Right ventricle myocardium inferior (tissue), 1 donor: ENCODE measurements at regions not wholly inside any gene's neighbourhood (a gene's known extent, or its start where the extent isn't known, plus 50 kb on each side); places are given as distances from the start of the nearest gene placed in this dataset.

Source experiments
- ATAC-seq: fragments of 200-7000 bp; cut with Tn5 transposase; one replicate; pipeline ENCODE4 v1.9.1; 2020; ENCODE audit warnings: mild to moderate bottlenecking, moderate library complexity
- DNase-seq: peaks from one replicate; pipeline ENCODE4 v3.0.0; 2021; ENCODE audit errors: missing footprints
- intact Hi-C: fragments of 100-400 bp; cut with DNase I; formaldehyde crosslinking; loops from one replicate; pipeline ENCODE4 v1.11.0; 2022
- donor health status: DM: no; HTN: yes; CAD: no; lungs with severe emphysema.

DNA sequence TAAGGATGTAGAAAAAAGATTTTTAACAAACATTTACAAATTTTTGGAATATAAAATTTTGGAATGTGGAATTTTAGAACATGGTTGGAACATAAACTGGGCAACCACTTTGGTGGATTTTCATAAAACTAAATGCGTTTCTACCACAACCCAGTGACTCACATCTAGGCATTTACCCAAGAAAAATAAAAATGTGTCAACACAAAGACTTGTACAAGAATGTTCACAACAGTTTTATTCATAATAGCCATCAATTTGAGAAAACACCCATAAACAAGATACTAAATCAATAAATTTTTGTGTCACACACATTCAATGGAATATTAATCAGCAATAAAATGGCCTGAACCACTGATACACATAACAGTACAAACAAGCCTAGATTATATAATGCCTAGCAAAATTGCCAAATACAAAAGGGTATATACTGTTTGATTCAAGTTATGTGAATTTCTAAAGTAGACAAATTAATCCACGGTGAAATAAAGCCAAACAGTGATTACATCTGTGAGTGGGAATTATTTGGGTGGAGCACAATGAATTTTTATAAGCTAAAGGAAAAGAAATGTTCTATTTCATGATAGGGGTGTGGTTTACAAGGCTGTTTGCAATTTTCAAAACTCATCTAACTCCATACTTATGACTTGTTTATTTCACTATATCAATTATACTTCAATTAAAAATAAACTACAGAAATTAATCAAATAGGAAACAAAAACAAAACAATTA is 415.2 kb upstream of the OR4E1 start:
- no peak for DNase-seq

DNA sequence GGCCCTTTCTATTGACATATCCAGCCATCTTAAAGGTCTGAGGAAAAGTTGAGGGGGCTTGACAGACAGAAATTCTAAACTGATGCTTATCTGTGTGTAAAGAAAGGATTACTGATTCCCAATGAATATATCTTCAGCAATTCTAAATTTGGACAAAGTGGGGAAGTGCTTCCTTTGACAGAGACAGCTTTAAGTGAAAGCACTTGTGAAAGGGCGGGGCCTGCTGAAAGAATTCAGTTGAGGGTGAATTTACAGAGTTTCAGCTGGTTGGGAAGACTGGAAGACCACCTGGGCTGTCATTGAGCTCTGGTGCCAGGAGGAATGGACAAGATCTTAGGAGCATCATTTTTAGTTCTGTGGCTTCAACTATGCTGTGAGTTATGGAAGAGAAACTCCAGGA is 412.5 kb upstream of the OR4E1 start:
- DNase-seq (no peak), ATAC-seq (no peak)
- intact Hi-C loops, result no loop called here

More for the DNA sequence above, 415.2 kb upstream of the OR4E1 start:
- peak; percentile 79 for ATAC-seq
- intact Hi-C loops, result no loop called here

DNA sequence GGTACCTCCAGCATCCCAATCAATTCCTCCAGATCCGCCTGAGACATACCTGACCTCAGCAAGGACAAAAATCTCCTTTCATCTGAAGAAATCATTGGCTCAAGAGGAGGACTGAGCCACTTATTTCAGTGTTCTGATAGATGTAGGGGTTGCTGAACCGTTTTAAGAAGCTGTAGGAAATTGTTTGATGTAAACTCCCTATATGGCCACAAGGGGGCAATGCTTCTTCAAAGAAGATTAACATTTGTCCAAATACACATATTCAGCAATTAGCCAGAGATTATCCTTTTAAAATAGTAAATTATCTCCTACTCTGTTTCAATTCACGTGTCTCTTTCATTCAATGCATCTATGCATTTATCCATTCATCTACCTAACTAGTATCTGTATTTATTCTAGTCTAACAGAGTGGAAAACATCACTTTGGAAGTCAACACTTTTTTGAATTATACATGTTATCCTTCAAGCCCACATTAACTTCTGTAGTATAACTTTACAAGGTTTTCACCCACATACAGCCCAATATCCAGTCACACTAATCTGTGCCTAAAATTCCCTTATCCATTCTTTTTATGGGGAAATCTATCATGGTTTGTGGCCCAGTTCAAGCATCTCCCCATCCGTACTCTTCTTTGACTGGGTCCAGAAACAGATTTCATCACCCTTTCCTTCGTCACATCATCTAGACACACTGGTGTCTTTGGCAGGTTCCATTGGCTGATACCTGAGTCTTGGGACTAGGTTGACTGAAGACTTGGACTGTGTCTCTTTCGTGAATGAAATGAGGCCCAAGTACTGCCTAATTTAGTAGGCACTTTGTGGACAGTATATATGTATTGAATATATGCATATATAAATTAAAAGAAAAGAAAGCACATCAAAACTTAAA is 411.0 kb upstream of the OR4E1 start:
- ATAC-seq, result peak; percentile 55
- intact Hi-C loops, result loop anchor here (1.0 to 2.0 kb wide), 2 partner anchors 16 to 19 kb away; no protein-coding TSS in a partner anchor
- DNase-seq, result no peak

DNA sequence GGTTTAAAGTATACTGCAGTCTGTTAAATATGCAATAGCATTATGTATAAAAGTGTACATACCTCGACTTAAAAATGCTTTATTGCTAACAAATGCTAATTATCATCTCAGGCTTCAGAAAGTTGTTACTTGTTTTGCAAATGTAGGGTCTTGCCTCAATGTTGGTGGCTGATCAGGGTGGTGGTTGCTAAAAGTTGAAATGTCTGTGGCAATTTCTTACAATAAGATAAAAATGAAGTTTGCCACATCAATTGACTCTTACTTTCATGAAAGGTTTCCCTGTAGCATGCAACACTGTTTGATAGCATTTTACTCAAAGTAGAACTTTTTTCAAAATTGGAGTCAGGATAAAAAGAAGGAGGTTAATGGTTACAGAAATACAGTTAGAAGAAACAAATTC is 407.7 kb upstream of the OR4E1 start:
- no peak for DNase-seq
- ATAC-seq, result no peak
- intact Hi-C loops, result no loop called here

DNA sequence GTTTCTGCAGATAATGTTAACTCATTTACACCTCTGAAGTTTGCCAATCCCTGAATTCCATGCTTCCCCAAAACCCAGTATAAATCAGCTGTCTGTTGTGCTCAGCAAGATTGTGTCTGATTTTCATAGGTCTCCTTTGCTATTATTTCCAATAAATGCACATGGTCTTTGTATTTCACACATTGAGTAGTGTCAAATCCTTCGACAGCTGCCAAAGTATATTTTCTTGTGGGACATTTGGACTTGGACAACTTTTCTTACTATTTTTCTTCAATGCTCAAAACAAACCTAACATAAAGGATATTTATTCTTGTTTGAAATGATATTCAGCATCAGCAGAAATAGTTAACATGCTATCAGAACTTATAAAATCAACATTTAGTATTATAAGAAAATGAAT is 406.1 kb upstream of the OR4E1 start:
- intact Hi-C loops, result no loop called here
- no peak for DNase-seq
- ATAC-seq, result no peak

DNA sequence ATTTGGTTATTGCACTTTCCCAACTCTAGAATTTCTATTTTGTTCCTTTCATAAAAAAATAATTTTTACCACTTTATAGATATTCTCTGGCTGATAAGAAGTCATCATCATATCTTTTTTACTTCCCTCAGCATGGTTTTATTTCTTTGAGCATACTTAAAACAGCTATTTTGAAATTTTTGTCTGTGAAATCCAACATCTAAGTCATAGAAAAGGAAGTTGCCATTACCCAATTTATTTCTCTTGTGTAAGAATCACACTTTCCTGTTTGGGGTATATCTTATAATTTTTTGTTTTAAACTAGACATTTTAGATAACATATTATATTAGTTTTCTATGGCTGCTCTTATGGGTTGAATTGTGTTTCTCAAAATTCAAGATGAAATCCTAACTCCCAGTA is 400.2 kb upstream of the OR4E1 start:
- intact Hi-C loops, result no loop called here
- DNase-seq (no peak), ATAC-seq (no peak)

DNA sequence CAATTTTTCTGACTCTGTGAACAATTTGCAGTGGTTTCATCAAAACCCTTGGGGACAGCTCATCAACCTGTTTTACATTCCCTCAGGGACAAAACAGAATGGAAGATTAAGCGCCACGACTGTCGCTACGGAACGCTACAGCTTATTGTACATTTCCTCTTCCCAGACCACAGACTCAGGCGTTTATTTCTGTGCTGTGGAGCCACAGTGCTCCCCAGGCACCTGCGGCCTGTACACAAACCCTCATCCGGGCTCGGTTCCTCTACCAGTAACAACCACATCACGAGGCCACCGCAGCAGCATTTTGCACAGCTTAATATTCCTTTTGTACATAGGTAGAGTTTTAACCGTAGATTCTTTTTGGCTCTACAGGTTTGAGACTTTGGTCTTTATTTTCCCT is 397.4 kb upstream of the OR4E1 start:
- DNase-seq, result no peak
- ATAC-seq, result no peak

DNA sequence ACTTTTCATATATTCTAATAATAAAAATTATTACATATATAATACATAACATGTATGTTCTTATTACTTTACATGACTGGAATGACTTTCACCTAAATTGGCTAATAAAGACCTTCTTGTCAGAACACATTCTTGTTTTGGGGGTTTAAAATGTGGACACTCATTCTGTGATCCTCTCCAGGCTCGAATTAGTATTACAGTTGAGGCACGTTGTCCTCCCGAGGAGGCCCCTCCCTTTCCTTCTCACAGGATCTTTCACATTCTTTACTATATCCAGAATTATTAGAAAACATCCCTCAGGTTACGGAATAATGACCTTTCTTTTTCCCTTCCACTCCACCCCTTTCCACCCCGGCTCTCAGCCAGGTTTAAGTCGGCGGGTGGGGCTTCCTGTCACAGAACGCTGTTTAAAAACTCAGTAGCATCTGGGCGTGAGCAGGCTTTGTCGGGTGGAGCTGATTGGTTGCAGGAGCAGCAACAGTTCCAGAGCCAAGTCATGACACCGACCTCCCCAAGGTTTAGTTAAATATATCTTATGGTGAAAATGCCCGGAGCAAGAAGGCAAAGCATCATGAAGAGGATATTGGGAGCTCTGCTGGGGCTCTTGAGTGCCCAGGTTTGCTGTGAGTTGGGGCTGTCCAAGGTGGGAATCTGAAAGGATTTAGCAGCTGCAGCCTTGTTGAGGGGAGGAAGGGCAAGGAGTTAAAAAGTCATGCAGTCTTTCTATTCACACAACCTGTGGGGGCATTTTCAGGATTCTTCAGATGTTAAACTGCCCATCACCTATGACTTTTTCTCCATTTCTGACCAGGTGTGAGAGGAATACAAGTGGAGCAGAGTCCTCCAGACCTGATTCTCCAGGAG is 396.7 kb upstream of the OR4E1 start:
- DNase-seq (peak; percentile 76), ATAC-seq (no peak)
- intact Hi-C loops, result no loop called here

More for the DNA sequence above, 397.4 kb upstream of the OR4E1 start:
- intact Hi-C loops, result no loop called here

DNA sequence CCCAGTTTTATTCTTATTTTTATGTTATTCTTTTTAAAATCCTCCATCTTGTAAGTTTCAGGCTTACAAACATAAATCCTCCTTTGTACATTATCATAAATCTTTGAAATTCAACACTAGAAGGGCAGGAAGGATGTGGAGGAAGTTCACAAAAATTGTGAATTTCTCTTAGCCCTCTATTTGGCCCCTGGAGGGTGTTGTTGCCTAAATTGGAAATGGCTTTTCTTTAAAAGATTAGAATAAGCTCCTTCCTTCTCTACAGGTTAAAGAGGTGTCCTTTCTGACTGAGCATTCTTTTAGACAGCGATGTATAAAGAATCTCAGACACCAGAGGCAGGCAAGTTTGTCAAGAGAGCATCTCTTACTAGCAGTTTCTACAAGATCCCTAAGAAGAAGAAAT is 391.7 kb upstream of the OR4E1 start:
- intact Hi-C loops, result loop anchor here (1.0 kb wide), 1 partner anchor 19 kb away; no protein-coding TSS in a partner anchor
- DNase-seq (no peak), ATAC-seq (no peak)

DNA sequence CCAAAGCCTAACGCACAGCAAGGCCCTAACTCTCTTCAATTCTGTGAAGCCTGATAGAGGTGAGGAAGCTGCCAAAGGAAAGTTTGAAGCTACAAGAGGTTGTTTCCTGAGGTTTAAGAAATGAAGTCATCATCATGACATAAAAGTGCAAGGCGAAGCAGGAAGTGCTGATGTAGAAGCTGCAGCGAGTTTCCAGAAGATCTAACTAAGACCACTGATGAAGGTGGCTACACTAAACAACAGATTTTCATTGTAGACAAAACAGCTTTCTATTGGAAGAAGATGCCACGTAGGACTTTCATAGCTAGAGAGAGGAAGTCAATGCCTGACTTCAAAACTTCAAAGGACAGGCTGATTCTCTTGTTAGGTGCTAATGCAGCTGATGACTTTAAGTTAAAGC is 385.6 kb upstream of the OR4E1 start:
- DNase-seq, result no peak
- intact Hi-C loops, result no loop called here
- ATAC-seq, result no peak

DNA sequence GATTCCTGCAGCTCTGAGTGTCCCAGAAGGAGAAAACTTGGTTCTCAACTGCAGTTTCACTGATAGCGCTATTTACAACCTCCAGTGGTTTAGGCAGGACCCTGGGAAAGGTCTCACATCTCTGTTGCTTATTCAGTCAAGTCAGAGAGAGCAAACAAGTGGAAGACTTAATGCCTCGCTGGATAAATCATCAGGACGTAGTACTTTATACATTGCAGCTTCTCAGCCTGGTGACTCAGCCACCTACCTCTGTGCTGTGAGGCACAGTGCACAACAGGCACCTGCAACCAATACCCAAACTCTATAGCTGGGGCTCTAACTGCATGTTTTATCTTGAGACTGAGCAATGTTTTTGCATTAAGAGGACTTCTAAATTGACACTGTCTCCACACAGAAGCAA is 379.2 kb upstream of the OR4E1 start:
- DNase-seq, result no peak
- intact Hi-C loops, result no loop called here
- no peak for ATAC-seq

DNA sequence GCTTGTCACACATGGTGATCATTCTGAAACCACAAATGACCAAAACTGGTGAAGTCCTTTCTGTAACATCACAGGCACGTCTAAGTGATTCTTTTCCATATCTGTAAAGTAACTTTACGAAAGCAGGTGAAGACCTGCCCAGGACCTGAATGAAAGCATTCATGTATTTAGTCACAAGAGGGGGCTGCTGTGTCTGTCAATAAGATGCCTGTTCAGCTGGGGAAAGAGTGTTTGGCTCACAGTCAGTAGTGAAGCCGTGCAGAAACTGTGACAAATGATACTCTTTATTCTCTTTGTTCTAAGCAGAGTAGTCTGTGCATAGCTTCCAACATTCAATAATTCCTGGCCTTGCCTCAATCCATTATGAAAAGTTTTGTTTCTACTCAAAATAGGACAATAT is 373.5 kb upstream of the OR4E1 start:
- ATAC-seq (no peak), DNase-seq (no peak)
- intact Hi-C loops, result no loop called here

DNA sequence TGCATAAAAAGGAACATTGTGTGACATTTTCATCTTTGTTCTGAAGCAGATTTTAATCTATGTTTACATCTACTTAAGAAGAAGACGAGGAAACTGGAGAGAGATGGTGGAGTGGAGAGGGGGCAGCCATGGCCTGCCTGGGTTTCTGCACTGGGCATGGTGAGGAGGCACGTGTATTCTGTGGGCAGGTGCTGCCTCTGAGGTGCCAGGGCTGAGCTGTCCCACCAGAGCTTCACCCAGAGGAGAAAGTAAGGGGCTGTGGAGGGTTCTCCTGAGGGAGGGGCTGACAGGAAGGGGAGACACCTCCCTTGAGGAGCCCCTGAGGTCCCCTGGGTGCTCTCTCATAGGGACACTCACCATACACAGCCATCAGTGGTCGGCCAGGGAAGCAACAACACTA is 372.4 kb upstream of the OR4E1 start:
- intact Hi-C loops, result no loop called here
- DNase-seq, result no peak
- no peak for ATAC-seq

DNA sequence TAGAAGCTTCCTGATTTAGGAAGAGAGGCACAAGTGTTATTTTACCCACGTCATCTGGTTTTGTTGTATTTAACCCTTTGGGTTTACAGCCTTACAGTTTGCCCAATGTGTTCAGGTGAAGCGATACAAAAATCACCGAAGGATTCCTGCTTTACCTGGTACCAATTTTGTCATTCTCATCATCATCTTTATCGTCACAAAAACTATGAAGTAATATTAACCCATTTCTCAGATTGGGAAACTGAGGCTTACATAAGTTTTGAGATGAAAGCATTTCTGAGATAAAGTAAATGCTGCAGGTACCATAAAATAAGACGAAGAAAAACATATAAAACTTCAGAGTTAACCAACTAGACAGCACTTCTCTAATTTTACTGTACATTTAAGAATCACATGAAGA is 370.6 kb upstream of the OR4E1 start:
- DNase-seq (no peak), ATAC-seq (no peak)
- intact Hi-C loops, result no loop called here

DNA sequence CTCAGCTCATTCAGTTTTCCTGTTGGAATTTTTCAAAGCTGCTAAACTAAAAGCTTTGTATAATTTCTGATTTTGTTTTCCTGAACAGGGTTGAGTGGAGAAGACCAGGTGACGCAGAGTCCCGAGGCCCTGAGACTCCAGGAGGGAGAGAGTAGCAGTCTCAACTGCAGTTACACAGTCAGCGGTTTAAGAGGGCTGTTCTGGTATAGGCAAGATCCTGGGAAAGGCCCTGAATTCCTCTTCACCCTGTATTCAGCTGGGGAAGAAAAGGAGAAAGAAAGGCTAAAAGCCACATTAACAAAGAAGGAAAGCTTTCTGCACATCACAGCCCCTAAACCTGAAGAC is 367.1 kb upstream of the OR4E1 start:
- DNase-seq (no peak), ATAC-seq (no peak)
- intact Hi-C loops, result no loop called here

DNA sequence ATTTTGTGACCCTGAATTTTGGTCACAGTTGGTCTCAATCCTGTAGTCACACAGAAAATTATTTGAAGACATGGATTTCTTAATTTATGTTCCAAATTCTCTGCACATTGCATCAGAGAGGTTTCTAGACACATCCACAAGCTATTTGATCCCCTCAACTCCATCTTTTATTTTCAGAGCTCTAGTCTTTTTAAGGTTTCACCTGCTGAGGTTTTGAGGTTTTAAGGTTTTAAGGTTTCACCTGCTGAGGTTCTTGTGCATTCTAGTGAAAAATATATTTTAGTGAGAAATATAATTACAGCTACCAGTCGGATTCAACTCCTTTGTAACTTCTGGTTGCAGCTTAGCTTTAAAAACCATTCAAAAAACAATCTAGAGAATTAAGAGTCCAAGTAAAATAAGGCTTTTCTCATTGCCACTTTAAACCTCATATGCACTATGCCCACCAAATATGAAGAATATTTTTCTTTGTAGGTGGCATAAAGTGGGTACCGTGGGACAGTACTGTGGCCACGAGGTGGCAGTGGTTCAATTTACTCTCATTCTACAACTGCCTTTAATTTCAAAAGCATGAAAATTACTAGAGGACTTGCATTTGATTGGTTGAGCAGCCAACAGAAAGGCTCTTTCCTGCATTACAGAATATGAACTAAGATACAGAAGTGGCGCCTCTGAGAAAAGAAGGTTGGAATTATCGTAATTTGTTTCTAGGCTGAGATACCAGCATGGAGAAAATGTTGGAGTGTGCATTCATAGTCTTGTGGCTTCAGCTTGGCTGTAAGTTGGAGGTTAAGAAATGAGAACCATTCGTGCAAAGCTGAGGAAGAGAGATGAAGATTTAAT is 366.5 kb upstream of the OR4E1 start:
- ATAC-seq (no peak), DNase-seq (no peak)
- intact Hi-C loops, result no loop called here

DNA sequence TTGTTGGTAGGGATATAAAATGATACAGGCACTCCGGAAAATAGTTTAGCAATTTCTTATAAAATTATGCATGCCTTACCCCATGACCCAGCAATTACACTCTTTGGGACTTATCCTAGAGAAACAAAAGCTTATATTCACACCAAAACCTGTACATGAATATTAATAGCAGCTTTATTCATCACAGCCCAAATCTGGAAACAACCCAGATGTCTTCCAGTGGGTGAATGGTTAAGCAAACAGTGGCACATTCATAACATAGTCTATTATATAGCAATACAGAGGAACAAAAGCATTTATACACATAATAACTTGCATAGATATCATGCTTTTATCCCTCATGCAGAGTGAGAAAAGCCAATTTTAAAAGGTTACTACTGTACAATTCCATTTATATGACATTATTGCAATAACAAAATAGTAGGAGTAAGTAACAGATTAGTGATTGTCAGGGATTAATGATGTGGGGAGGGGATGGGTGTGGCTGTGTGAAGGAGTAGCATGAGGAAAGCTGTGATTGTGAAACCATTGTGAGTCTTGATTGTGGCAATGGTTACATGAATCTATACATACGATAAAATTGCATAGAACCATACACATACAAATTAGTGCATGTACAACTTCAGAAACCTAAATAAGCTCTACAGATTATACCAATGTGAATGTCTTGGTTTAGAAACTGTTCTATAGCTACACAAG is 363.1 kb upstream of the OR4E1 start:
- DNase-seq, result no peak
- intact Hi-C loops, result no loop called here
- ATAC-seq, result no peak

DNA sequence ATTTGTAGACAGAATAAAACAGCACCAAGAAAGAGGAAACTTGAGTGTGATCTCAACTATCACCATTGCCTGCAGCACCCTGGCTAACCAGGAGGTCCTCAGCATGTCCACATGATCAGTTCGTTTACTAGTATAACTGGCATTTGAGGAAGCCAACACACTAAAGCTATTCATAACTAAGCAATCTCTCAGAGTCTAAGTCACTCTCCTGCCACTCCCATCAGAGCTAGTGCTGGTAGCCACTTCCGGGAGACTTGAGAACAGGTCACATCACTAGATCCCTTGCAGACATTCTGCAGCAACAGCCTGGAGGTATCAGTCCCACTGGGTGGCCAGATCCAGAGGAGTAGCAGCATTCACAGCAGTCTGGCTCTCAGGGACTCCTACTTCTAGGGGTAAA is 352.9 kb upstream of the OR4E1 start:
- ATAC-seq (no peak), DNase-seq (no peak)
- intact Hi-C loops, result no loop called here
